ENCODE measurements at regions not wholly inside any gene's neighbourhood (a gene's known extent, or its start where the extent isn't known, plus 50 kb on each side); places are given as distances from the start of the nearest gene placed in this dataset.

DNA sequence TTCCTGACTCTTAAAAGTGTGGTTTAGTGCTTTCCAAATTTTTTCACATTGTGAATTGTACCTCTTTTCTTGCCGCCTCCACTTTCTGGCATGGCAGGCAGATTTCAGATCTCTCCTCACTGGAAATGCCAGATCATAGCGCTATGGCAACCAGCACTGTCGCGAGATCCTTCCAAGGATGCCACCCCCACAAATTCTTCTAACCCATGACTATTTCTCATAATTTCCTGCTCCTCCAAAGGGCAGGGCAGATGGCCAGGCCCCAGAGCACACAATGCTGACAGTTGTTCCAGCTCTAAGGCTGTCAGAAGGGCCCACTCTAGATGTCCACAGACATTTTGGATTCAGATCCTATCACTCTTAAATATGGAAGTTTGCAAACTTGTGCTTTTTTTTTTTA, 446.2 kb upstream of the RIOK2 start:
- TF ChIP-seq TOX (CRISPR knock-in tag; IDR thresholded peaks at IDR 0.05; ENCODE audit: borderline replicate concordance) (no peak), ARNTL (CRISPR knock-in tag; IDR thresholded peaks at IDR 0.05; ENCODE audit: borderline replicate concordance, low read depth) (no peak), BACH2 (CRISPR knock-in tag; IDR thresholded peaks at IDR 0.05; ENCODE audit: borderline replicate concordance) (no peak), ZNF8 (CRISPR knock-in tag; IDR thresholded peaks at IDR 0.05) (no peak), ISL1 (CRISPR knock-in tag; IDR thresholded peaks at IDR 0.05) (no peak)
- TF ChIP-seq, protein P1, sequence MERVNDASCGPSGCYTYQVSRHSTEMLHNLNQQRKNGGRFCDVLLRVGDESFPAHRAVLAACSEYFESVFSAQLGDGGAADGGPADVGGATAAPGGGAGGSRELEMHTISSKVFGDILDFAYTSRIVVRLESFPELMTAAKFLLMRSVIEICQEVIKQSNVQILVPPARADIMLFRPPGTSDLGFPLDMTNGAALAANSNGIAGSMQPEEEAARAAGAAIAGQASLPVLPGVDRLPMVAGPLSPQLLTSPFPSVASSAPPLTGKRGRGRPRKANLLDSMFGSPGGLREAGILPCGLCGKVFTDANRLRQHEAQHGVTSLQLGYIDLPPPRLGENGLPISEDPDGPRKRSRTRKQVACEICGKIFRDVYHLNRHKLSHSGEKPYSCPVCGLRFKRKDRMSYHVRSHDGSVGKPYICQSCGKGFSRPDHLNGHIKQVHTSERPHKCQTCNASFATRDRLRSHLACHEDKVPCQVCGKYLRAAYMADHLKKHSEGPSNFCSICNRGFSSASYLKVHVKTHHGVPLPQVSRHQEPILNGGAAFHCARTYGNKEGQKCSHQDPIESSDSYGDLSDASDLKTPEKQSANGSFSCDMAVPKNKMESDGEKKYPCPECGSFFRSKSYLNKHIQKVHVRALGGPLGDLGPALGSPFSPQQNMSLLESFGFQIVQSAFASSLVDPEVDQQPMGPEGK (CRISPR knock-in tag; IDR thresholded peaks at IDR 0.05; ENCODE audit: borderline replicate concordance): no peak
- TF ChIP-seq, protein P2, sequence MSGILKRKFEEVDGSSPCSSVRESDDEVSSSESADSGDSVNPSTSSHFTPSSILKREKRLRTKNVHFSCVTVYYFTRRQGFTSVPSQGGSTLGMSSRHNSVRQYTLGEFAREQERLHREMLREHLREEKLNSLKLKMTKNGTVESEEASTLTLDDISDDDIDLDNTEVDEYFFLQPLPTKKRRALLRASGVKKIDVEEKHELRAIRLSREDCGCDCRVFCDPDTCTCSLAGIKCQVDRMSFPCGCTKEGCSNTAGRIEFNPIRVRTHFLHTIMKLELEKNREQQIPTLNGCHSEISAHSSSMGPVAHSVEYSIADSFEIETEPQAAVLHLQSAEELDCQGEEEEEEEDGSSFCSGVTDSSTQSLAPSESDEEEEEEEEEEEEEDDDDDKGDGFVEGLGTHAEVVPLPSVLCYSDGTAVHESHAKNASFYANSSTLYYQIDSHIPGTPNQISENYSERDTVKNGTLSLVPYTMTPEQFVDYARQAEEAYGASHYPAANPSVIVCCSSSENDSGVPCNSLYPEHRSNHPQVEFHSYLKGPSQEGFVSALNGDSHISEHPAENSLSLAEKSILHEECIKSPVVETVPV (CRISPR knock-in tag; IDR thresholded peaks at IDR 0.05): no peak
